B cell (primary cell): ENCODE measurements at regions not wholly inside any gene's neighbourhood (a gene's known extent, or its start where the extent isn't known, plus 50 kb on each side); places are given as distances from the start of the nearest gene placed in this dataset.

ENCODE experiments used
- CTCF ChIP-seq: fragments of 200-600 bp; IDR thresholded peaks from one replicate; pipeline ENCODE4 v1.8.0; 2022; ENCODE audit warnings: antibody characterized with exemption, mild to moderate bottlenecking
- EZH2 ChIP-seq: IDR thresholded peaks from 2 replicates; pipeline ENCODE4 v1.6.1; 2012; ENCODE audit warnings: borderline replicate concordance, low read depth, mild to moderate bottlenecking, moderate library complexity, low read length; ENCODE audit not compliant: insufficient read depth, poor library complexity, severe bottlenecking

- TF ChIP-seq CTCF: no peak
- no peak for TF ChIP-seq EZH2
Observed at GRCh38 chr12:92511786-92512185, 191.0 kb upstream of the PLEKHG7 start.
